OCI-LY7 (cell line): ENCODE measurements at regions not wholly inside any gene's neighbourhood (a gene's known extent, or its start where the extent isn't known, plus 50 kb on each side); places are given as distances from the start of the nearest gene placed in this dataset.

ENCODE experiments used
- BruUV-seq: library from RNA; stranded (reverse); fragments of 400-500 nt; replicated peaks from 2 replicates; lab custom pipeline; 2021; lab: Mats Ljungman, UMichigan
- CTCF ChIA-PET: fragments of 300-600 bp; sonication (Branson Sonifier 250); formaldehyde crosslinking; loops from one replicate; lab custom pipeline; 2022; ENCODE audit warnings: antibody characterized with exemption; ENCODE audit not compliant: unreplicated experiment; lab: Charles Lee
- POLR2A ChIA-PET: fragments of 300-600 bp; sonication (Branson Sonifier 250); formaldehyde crosslinking; loops from one replicate; lab custom pipeline; 2022; ENCODE audit warnings: antibody characterized with exemption; lab: Charles Lee
- DNase-seq: peaks from one replicate; pipeline ENCODE4 v3.0.0-alpha.2; 2015; ENCODE audit warnings: low spot score
- H2AFZ ChIP-seq: fragments of 200-600 bp; sonication (generic), shearing (Covaris generic); 2 replicates; pipeline ENCODE4 v1.6.1; 2014; ENCODE audit warnings: mild to moderate bottlenecking, antibody characterized with exemption, low read length, moderate library complexity
- H3K27ac ChIP-seq: fragments of 200-600 bp; sonication (generic); 2 replicates; pipeline ENCODE4 v1.5.1; 2014; ENCODE audit warnings: mixed run types, low read depth, mild to moderate bottlenecking, moderate library complexity, low read length, inconsistent platforms; ENCODE audit not compliant: poor library complexity, severe bottlenecking
- H3K36me3 ChIP-seq: fragments of 200-600 bp; sonication (generic); 2 replicates; pipeline ENCODE4 v1.6.1; 2014; ENCODE audit warnings: mild to moderate bottlenecking, antibody characterized with exemption, low read length, moderate library complexity, mixed read lengths; ENCODE audit not compliant: insufficient read depth
- H3K4me1 ChIP-seq: fragments of 200-600 bp; sonication (generic); 2 replicates; pipeline ENCODE4 v1.5.1; 2014; ENCODE audit warnings: mild to moderate bottlenecking, low read length; ENCODE audit not compliant: insufficient read depth, poor library complexity, severe bottlenecking
- H3K4me2 ChIP-seq: fragments of 200-600 bp; sonication (generic); 2 replicates; pipeline ENCODE4 v1.6.1; 2014; ENCODE audit warnings: mild to moderate bottlenecking, low read length
- H3K4me3 ChIP-seq: fragments of 200-600 bp; sonication (generic); 2 replicates; pipeline ENCODE4 v1.5.1; 2014; ENCODE audit warnings: mild to moderate bottlenecking, low read depth, low read length; ENCODE audit not compliant: poor library complexity, severe bottlenecking
- H3K79me2 ChIP-seq: fragments of 200-600 bp; sonication (generic); 2 replicates; pipeline ENCODE4 v1.6.1; 2016; ENCODE audit warnings: low read depth, mild to moderate bottlenecking, low read length, moderate library complexity, mixed read lengths; ENCODE audit not compliant: insufficient read depth
- H3K9me2 ChIP-seq: fragments of 200-600 bp; sonication (generic); 2 replicates; pipeline ENCODE4 v1.6.1; 2016; ENCODE audit warnings: mild to moderate bottlenecking, low read length, mixed read lengths; ENCODE audit not compliant: insufficient read depth
- H3K9me3 ChIP-seq: fragments of 200-600 bp; sonication (generic); 2 replicates; pipeline ENCODE4 v1.6.1; 2014; ENCODE audit warnings: mild to moderate bottlenecking, mixed run types, low read length, mixed read lengths
- H4K20me1 ChIP-seq: fragments of 200-600 bp; sonication (generic); 2 replicates; pipeline ENCODE4 v1.6.1; 2014; ENCODE audit warnings: mild to moderate bottlenecking, antibody characterized with exemption, low read length, moderate library complexity, mixed read lengths; ENCODE audit not compliant: insufficient read depth
- CTCF ChIP-seq: fragments of 200-600 bp; sonication (generic); conservative IDR thresholded peaks from 2 replicates; pipeline ENCODE4 v1.5.1; 2014; ENCODE audit warnings: mild to moderate bottlenecking, antibody characterized with exemption, low read length, moderate library complexity, mixed read lengths
- EZH2phosphoT487 ChIP-seq: fragments of 200-600 bp; sonication (generic); IDR thresholded peaks from 2 replicates; pipeline ENCODE4 v1.6.1; 2018; ENCODE audit warnings: low read depth, borderline replicate concordance, mild to moderate bottlenecking, mixed run types, antibody characterized with exemption, low read length, moderate library complexity, mixed read lengths
- intact Hi-C: fragments of 100-400 bp; cut with micrococcal nuclease; formaldehyde crosslinking; loops from one replicate; pipeline ENCODE4 v1.10.0; 2022; ENCODE audit not compliant: unreplicated experiment

- no peak for DNase-seq
- CTCF ChIA-PET = no interaction called here
- TF ChIP-seq CTCF (no peak), EZH2phosphoT487 (no peak)
- Histone ChIP-seq H4K20me1 (no peaks in the 10 kb centered on the region), H3K9me3 (no peaks in the 10 kb centered on the region), H3K9me2 (no peaks in the 10 kb centered on the region), H3K27ac (no peak overlapping the region), H2AFZ (no peak overlapping the region), H3K4me3 (no peak overlapping the region), H3K79me2 (no peaks in the 10 kb centered on the region), H3K36me3 (no peaks in the 10 kb centered on the region), H3K4me2 (no peak overlapping the region), H3K4me1 (no peaks in the 10 kb centered on the region)
- BruUV-seq = no TSS peak
- POLR2A ChIA-PET = no interaction called here
- intact Hi-C loops = no loop called here
Observed at GRCh38 chr17:71187145-71187878, 933.5 kb upstream of the SOX9 start.

GRCh38 chr17:71188811-71189492, 931.9 kb upstream of the SOX9 start:
- Histone ChIP-seq H3K27ac (no peak overlapping the region), H3K4me2 (no peak overlapping the region), H3K79me2 (no peaks in the 10 kb centered on the region), H4K20me1 (no peaks in the 10 kb centered on the region), H3K9me2 (no peaks in the 10 kb centered on the region), H3K9me3 (no peaks in the 10 kb centered on the region), H3K36me3 (no peaks in the 10 kb centered on the region), H3K4me1 (no peaks in the 10 kb centered on the region), H2AFZ (no peak overlapping the region), H3K4me3 (no peak overlapping the region)
- ChIA-PET POLR2A (no interaction called here), CTCF (no interaction called here)
- DNase-seq = no peak
- no peak for TF ChIP-seq EZH2phosphoT487
- TF ChIP-seq CTCF = no peak
- intact Hi-C loops = no loop called here
- no TSS peak for BruUV-seq

- no TSS peak for BruUV-seq
- no peak overlapping the region for H2AFZ ChIP-seq
- H3K4me1 ChIP-seq = no peaks in the 10 kb centered on the region
- H3K9me2 ChIP-seq = no peaks in the 10 kb centered on the region
- intact Hi-C loops = no loop called here
- CTCF ChIA-PET = no interaction called here
- no peaks in the 10 kb centered on the region for H3K79me2 ChIP-seq
- no peak overlapping the region for H3K27ac ChIP-seq
- no peak overlapping the region for H3K4me3 ChIP-seq
- POLR2A ChIA-PET = interaction anchor here (0.7 kb wide), 1 partner anchor 1672 kb away, joined by 3 read pairs; no protein-coding TSS in a partner anchor
- no peaks in the 10 kb centered on the region for H4K20me1 ChIP-seq
- no peaks in the 10 kb centered on the region for H3K9me3 ChIP-seq
- TF ChIP-seq CTCF (no peak), EZH2phosphoT487 (no peak)
- no peak overlapping the region for H3K4me2 ChIP-seq
- H3K36me3 ChIP-seq = no peaks in the 10 kb centered on the region
- DNase-seq = no peak
Observed at GRCh38 chr17:71189493-71189831, 931.4 kb upstream of the SOX9 start.
